ENCODE measurements at regions not wholly inside any gene's neighbourhood (a gene's known extent, or its start where the extent isn't known, plus 50 kb on each side); places are given as distances from the start of the nearest gene placed in this dataset.

- RAD21 ChIA-PET (ENCODE audit: unreplicated experiment): no interaction called here
- no peak for DNase-seq (ENCODE audit: low read depth, low spot score)
- intact Hi-C loops (cut with micrococcal nuclease; ENCODE audit: unreplicated experiment): no loop called here
- TF ChIP-seq FOXK2 (IDR thresholded peaks at IDR 0.05) (no peak), STAT1 (conservative IDR thresholded peaks at IDR 0.05) (no peak), POU2F2 (IDR thresholded peaks at IDR 0.05; ENCODE audit: borderline replicate concordance, low read depth, low read length) (no peak), ATF2 (IDR thresholded peaks at IDR 0.05; ENCODE audit: low read length) (no peak), IRF4 (IDR thresholded peaks at IDR 0.05; ENCODE audit: low read depth, low read length) (no peak), SIX5 (IDR thresholded peaks at IDR 0.05; ENCODE audit: low read depth, low read length, severe bottlenecking) (no peak), BCL11A (IDR thresholded peaks at IDR 0.05; ENCODE audit: low read depth, low read length) (no peak), IKZF1 (conservative IDR thresholded peaks at IDR 0.05) (no peak), FOXM1 (IDR thresholded peaks at IDR 0.05; ENCODE audit: low read depth, low read length) (no peak), MEF2A (IDR thresholded peaks at IDR 0.05; ENCODE audit: insufficient read depth, low read depth, low read length) (no peak), ETV6 (conservative IDR thresholded peaks at IDR 0.05 in 1 of 2, IDR thresholded peaks at IDR 0.05 in 1 of 2; ENCODE audit: borderline replicate concordance in 1 of 2, low read depth in 1 of 2) (no peak), TBL1XR1 (IDR thresholded peaks at IDR 0.05; ENCODE audit: low read depth, low read length) (no peak), CREB1 (IDR thresholded peaks at IDR 0.05; ENCODE audit: low read depth) (no peak), TAF1 (IDR thresholded peaks at IDR 0.05; ENCODE audit: borderline replicate concordance, low read depth, low read length) (no peak), RAD21 (IDR thresholded peaks at IDR 0.05; ENCODE audit: insufficient read depth, low read depth, low read length) (no peak), SIN3A (IDR thresholded peaks at IDR 0.05; ENCODE audit: low read depth, low read length) (no peak)
- TF ChIP-seq, protein P1, sequence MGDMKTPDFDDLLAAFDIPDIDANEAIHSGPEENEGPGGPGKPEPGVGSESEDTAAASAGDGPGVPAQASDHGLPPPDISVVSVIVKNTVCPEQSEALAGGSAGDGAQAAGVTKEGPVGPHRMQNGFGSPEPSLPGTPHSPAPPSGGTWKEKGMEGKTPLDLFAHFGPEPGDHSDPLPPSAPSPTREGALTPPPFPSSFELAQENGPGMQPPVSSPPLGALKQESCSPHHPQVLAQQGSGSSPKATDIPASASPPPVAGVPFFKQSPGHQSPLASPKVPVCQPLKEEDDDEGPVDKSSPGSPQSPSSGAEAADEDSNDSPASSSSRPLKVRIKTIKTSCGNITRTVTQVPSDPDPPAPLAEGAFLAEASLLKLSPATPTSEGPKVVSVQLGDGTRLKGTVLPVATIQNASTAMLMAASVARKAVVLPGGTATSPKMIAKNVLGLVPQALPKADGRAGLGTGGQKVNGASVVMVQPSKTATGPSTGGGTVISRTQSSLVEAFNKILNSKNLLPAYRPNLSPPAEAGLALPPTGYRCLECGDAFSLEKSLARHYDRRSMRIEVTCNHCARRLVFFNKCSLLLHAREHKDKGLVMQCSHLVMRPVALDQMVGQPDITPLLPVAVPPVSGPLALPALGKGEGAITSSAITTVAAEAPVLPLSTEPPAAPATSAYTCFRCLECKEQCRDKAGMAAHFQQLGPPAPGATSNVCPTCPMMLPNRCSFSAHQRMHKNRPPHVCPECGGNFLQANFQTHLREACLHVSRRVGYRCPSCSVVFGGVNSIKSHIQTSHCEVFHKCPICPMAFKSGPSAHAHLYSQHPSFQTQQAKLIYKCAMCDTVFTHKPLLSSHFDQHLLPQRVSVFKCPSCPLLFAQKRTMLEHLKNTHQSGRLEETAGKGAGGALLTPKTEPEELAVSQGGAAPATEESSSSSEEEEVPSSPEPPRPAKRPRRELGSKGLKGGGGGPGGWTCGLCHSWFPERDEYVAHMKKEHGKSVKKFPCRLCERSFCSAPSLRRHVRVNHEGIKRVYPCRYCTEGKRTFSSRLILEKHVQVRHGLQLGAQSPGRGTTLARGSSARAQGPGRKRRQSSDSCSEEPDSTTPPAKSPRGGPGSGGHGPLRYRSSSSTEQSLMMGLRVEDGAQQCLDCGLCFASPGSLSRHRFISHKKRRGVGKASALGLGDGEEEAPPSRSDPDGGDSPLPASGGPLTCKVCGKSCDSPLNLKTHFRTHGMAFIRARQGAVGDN (IDR thresholded peaks at IDR 0.05): no peak
- no peak for FAIRE-seq
- Histone ChIP-seq H4K20me1 (ENCODE audit: control insufficient read depth, insufficient read depth) (no peaks in the 10 kb centered on the region), H3K9ac (ENCODE audit: control insufficient read depth, insufficient read depth, low read length) (no peak overlapping the region), H3K27ac (ENCODE audit: control insufficient read depth, insufficient read depth) (no peak overlapping the region), H3K27me3 (replicated peaks in 1 of 2; ENCODE audit: control insufficient read depth in 2 of 2, insufficient read depth in 2 of 2, low read length in 1 of 2) (no peaks in the 10 kb centered on the region; a peak in 1 of 4 replicates), H2AFZ (ENCODE audit: control insufficient read depth, low read depth, low read length) (no peak overlapping the region), H3K79me2 (ENCODE audit: control insufficient read depth, insufficient read depth, low read length) (no peaks in the 10 kb centered on the region), H3K4me1 (ENCODE audit: control insufficient read depth, insufficient read depth, low read length) (no peaks in the 10 kb centered on the region), H3K4me3 (no peak overlapping the region), H3K9me3 (replicated peaks; ENCODE audit: control insufficient read depth, insufficient read depth, low read length) (no peaks in the 10 kb centered on the region; the same call in 2 of the 3 replicates), H3K4me2 (ENCODE audit: control insufficient read depth, insufficient read depth) (no peak overlapping the region), H3K36me3 (ENCODE audit: control insufficient read depth in 2 of 2, insufficient read depth in 2 of 2, low read length in 1 of 2) (no peaks in the 10 kb centered on the region)
- no peak for ATAC-seq
- POLR2A ChIA-PET: no interaction called here
- 62% methylated on average over 5 of the region's 5 CpGs for WGBS (ENCODE audit: insufficient coverage, insufficient replicate concordance, low lambda C conversion rate, missing lambda C conversion rate)
- CTCF ChIA-PET: no interaction called here
- in situ Hi-C loops (cut with MboI): no loop called here
- BruUV-seq (replicated peaks): no TSS peak
- SMC1A ChIA-PET (ENCODE audit: uncharacterized antibody, unreplicated experiment): no interaction called here
Observed at GRCh38 chr2:118340103-118340502, 251.8 kb downstream of the INSIG2 start.

Data from GM12878 (cell line).